ENCODE measurements at regions not wholly inside any gene's neighbourhood (a gene's known extent, or its start where the extent isn't known, plus 50 kb on each side); places are given as distances from the start of the nearest gene placed in this dataset.

- no peak for DNase-seq
Measured at GRCh38 chr2:120577721-120578295, 157.9 kb upstream of the GLI2 start.

- no peak for DNase-seq
Measured at GRCh38 chr2:120578576-120579352, 156.9 kb upstream of the GLI2 start.

GRCh38 chr2:120579916-120580685, 155.6 kb upstream of the GLI2 start:
- DNase-seq, result no peak

- DNase-seq, result no peak
Measured at GRCh38 chr2:120580709-120581108, 155.0 kb upstream of the GLI2 start.

GRCh38 chr2:120583121-120583520, 152.5 kb upstream of the GLI2 start:
- no peak for DNase-seq

GRCh38 chr2:120583851-120584570, 151.7 kb upstream of the GLI2 start:
- no peak for DNase-seq

- DNase-seq, result no peak
Measured at GRCh38 chr2:120586507-120587278, 149.0 kb upstream of the GLI2 start.

- DNase-seq, result no peak
Measured at GRCh38 chr2:120587279-120587996, 148.2 kb upstream of the GLI2 start.

- DNase-seq, result no peak
Measured at GRCh38 chr2:120587997-120588336, 147.7 kb upstream of the GLI2 start.

GRCh38 chr2:120589771-120590608, 145.7 kb upstream of the GLI2 start:
- DNase-seq, result peak; percentile 20

GRCh38 chr2:120590841-120591240, 144.8 kb upstream of the GLI2 start:
- DNase-seq, result no peak

GRCh38 chr2:120591572-120591971, 144.1 kb upstream of the GLI2 start:
- no peak for DNase-seq

GRCh38 chr2:120592084-120592483, 143.6 kb upstream of the GLI2 start:
- DNase-seq, result no peak

GRCh38 chr2:120593921-120594686, 141.6 kb upstream of the GLI2 start:
- DNase-seq, result no peak

- DNase-seq, result no peak
Measured at GRCh38 chr2:120594856-120595685, 140.6 kb upstream of the GLI2 start.

GRCh38 chr2:120595739-120596138, 139.9 kb upstream of the GLI2 start:
- no peak for DNase-seq

GRCh38 chr2:120596191-120596811, 139.4 kb upstream of the GLI2 start:
- DNase-seq, result no peak

GRCh38 chr2:120596990-120597594, 138.6 kb upstream of the GLI2 start:
- no peak for DNase-seq

Data from T1000 (cell line).